ENCODE measurements at regions not wholly inside any gene's neighbourhood (a gene's known extent, or its start where the extent isn't known, plus 50 kb on each side); places are given as distances from the start of the nearest gene placed in this dataset.

- no peaks in the 10 kb centered on the region for H3K36me3 ChIP-seq (ENCODE audit: control insufficient read depth in 1 of 2, insufficient read depth in 2 of 2, low read length in 1 of 2)
- DNase-seq: no peak
- intact Hi-C loops (cut with DNase I): no loop called here
- ATAC-seq (ENCODE audit: low FRiP score): no peak
- no peak overlapping the region for H3K27ac ChIP-seq (ENCODE audit: low read depth in 1 of 2, low read length in 2 of 2)
- no peaks in the 10 kb centered on the region for H3K4me1 ChIP-seq (ENCODE audit: control insufficient read depth in 1 of 2, insufficient read depth in 2 of 2, low read length in 2 of 2)
- H3K27me3 ChIP-seq (ENCODE audit: control insufficient read depth in 1 of 2, insufficient read depth in 2 of 2, low read length in 1 of 2): no peaks in the 10 kb centered on the region
- no peaks in the 10 kb centered on the region for H3K9me3 ChIP-seq (ENCODE audit: control insufficient read depth, low read length)
- H3K4me3 ChIP-seq (ENCODE audit: low read length in 2 of 2): no peak overlapping the region
- WGBS, 2 donors: 26 to 27% methylated on average over 2 of the region's 2 CpGs
Observed at GRCh38 chr5:91898898-91899297, 515.8 kb upstream of the ARRDC3 start.

GRCh38 chr5:91898019-91898418 lies 514.9 kb upstream of the ARRDC3 start:
- intact Hi-C loops (cut with DNase I): no loop called here
- Histone ChIP-seq H3K27me3 (ENCODE audit: control insufficient read depth in 1 of 2, insufficient read depth in 2 of 2, low read length in 1 of 2) (no peaks in the 10 kb centered on the region), H3K9me3 (ENCODE audit: control insufficient read depth, low read length) (no peaks in the 10 kb centered on the region), H3K27ac (ENCODE audit: low read depth in 1 of 2, low read length in 2 of 2) (no peak overlapping the region), H3K36me3 (ENCODE audit: control insufficient read depth in 1 of 2, insufficient read depth in 2 of 2, low read length in 1 of 2) (no peaks in the 10 kb centered on the region), H3K4me1 (ENCODE audit: control insufficient read depth in 1 of 2, insufficient read depth in 2 of 2, low read length in 2 of 2) (no peaks in the 10 kb centered on the region), H3K4me3 (ENCODE audit: low read length in 2 of 2) (no peak overlapping the region)
- 71 to 74% methylated on average over 6 of the region's 6 CpGs for WGBS, 2 donors
- DNase-seq (no peak), ATAC-seq (ENCODE audit: low FRiP score) (no peak)

GRCh38 chr5:91888810-91889209 lies 505.7 kb upstream of the ARRDC3 start:
- intact Hi-C loops (cut with DNase I): no loop called here
- Histone ChIP-seq H3K4me3 (ENCODE audit: low read length in 2 of 2) (no peak overlapping the region), H3K27ac (ENCODE audit: low read depth in 1 of 2, low read length in 2 of 2) (no peak overlapping the region), H3K4me1 (ENCODE audit: control insufficient read depth in 1 of 2, insufficient read depth in 2 of 2, low read length in 2 of 2) (no peaks in the 10 kb centered on the region), H3K27me3 (ENCODE audit: control insufficient read depth in 1 of 2, insufficient read depth in 2 of 2, low read length in 1 of 2) (no peaks in the 10 kb centered on the region), H3K36me3 (ENCODE audit: control insufficient read depth in 1 of 2, insufficient read depth in 2 of 2, low read length in 1 of 2) (no peaks in the 10 kb centered on the region), H3K9me3 (ENCODE audit: control insufficient read depth, low read length) (no peaks in the 10 kb centered on the region)
- WGBS, 2 donors: 83% methylated on average over 1 of the region's 1 CpG
- DNase-seq (no peak), ATAC-seq (ENCODE audit: low FRiP score) (no peak)

- ATAC-seq (ENCODE audit: low FRiP score) (no peak), DNase-seq (no peak)
- 38 to 47% methylated on average over 8 of the region's 8 CpGs for WGBS, 2 donors
- Histone ChIP-seq H3K27me3 (ENCODE audit: control insufficient read depth in 1 of 2, insufficient read depth in 2 of 2, low read length in 1 of 2) (no peaks in the 10 kb centered on the region), H3K27ac (ENCODE audit: low read depth in 1 of 2, low read length in 2 of 2) (no peak overlapping the region), H3K36me3 (ENCODE audit: control insufficient read depth in 1 of 2, insufficient read depth in 2 of 2, low read length in 1 of 2) (no peaks in the 10 kb centered on the region), H3K9me3 (ENCODE audit: control insufficient read depth, low read length) (no peaks in the 10 kb centered on the region), H3K4me1 (ENCODE audit: control insufficient read depth in 1 of 2, insufficient read depth in 2 of 2, low read length in 2 of 2) (no peaks in the 10 kb centered on the region), H3K4me3 (ENCODE audit: low read length in 2 of 2) (no peak overlapping the region)
- intact Hi-C loops (cut with DNase I): no loop called here
Observed at GRCh38 chr5:91885291-91886265, 502.5 kb upstream of the ARRDC3 start.

GRCh38 chr5:91884036-91884435 lies 500.9 kb upstream of the ARRDC3 start:
- intact Hi-C loops (cut with DNase I): no loop called here
- Histone ChIP-seq H3K27ac (ENCODE audit: low read depth in 1 of 2, low read length in 2 of 2) (no peak overlapping the region), H3K4me1 (ENCODE audit: control insufficient read depth in 1 of 2, insufficient read depth in 2 of 2, low read length in 2 of 2) (no peaks in the 10 kb centered on the region), H3K9me3 (ENCODE audit: control insufficient read depth, low read length) (no peaks in the 10 kb centered on the region), H3K27me3 (ENCODE audit: control insufficient read depth in 1 of 2, insufficient read depth in 2 of 2, low read length in 1 of 2) (no peaks in the 10 kb centered on the region), H3K4me3 (ENCODE audit: low read length in 2 of 2) (no peak overlapping the region), H3K36me3 (ENCODE audit: control insufficient read depth in 1 of 2, insufficient read depth in 2 of 2, low read length in 1 of 2) (no peaks in the 10 kb centered on the region)
- no peak for ATAC-seq (ENCODE audit: low FRiP score)
- no peak for DNase-seq
- WGBS, 2 donors: 63 to 74% methylated on average over 1 of the region's 1 CpG

GRCh38 chr5:91875196-91875779 lies 492.2 kb upstream of the ARRDC3 start:
- WGBS, 2 donors: 62 to 67% methylated on average over 9 of the region's 9 CpGs
- no peaks in the 10 kb centered on the region for H3K36me3 ChIP-seq (ENCODE audit: control insufficient read depth in 1 of 2, insufficient read depth in 2 of 2, low read length in 1 of 2)
- no peaks in the 10 kb centered on the region for H3K9me3 ChIP-seq (ENCODE audit: control insufficient read depth, low read length)
- no peaks in the 10 kb centered on the region for H3K4me1 ChIP-seq (ENCODE audit: control insufficient read depth in 1 of 2, insufficient read depth in 2 of 2, low read length in 2 of 2)
- ATAC-seq (ENCODE audit: low FRiP score) (no peak), DNase-seq (no peak)
- no peak overlapping the region for H3K27ac ChIP-seq (ENCODE audit: low read depth in 1 of 2, low read length in 2 of 2)
- intact Hi-C loops (cut with DNase I): no loop called here
- no peak overlapping the region for H3K4me3 ChIP-seq (ENCODE audit: low read length in 2 of 2)
- H3K27me3 ChIP-seq (ENCODE audit: control insufficient read depth in 1 of 2, insufficient read depth in 2 of 2, low read length in 1 of 2): no peaks in the 10 kb centered on the region

- H3K27ac ChIP-seq (ENCODE audit: low read depth in 1 of 2, low read length in 2 of 2): no peak overlapping the region
- no peaks in the 10 kb centered on the region for H3K27me3 ChIP-seq (ENCODE audit: control insufficient read depth in 1 of 2, insufficient read depth in 2 of 2, low read length in 1 of 2)
- no peak overlapping the region for H3K4me3 ChIP-seq (ENCODE audit: low read length in 2 of 2)
- H3K36me3 ChIP-seq (ENCODE audit: control insufficient read depth in 1 of 2, insufficient read depth in 2 of 2, low read length in 1 of 2): no peaks in the 10 kb centered on the region
- intact Hi-C loops (cut with DNase I): no loop called here
- DNase-seq (no peak), ATAC-seq (ENCODE audit: low FRiP score) (no peak)
- H3K9me3 ChIP-seq (ENCODE audit: control insufficient read depth, low read length): no peaks in the 10 kb centered on the region
- no peaks in the 10 kb centered on the region for H3K4me1 ChIP-seq (ENCODE audit: control insufficient read depth in 1 of 2, insufficient read depth in 2 of 2, low read length in 2 of 2)
Observed at GRCh38 chr5:91867799-91868198, 484.7 kb upstream of the ARRDC3 start.

- intact Hi-C loops (cut with DNase I): no loop called here
- Histone ChIP-seq H3K4me3 (ENCODE audit: low read length in 2 of 2) (no peak overlapping the region), H3K36me3 (ENCODE audit: control insufficient read depth in 1 of 2, insufficient read depth in 2 of 2, low read length in 1 of 2) (no peaks in the 10 kb centered on the region), H3K9me3 (ENCODE audit: control insufficient read depth, low read length) (no peaks in the 10 kb centered on the region), H3K27me3 (ENCODE audit: control insufficient read depth in 1 of 2, insufficient read depth in 2 of 2, low read length in 1 of 2) (no peaks in the 10 kb centered on the region), H3K4me1 (ENCODE audit: control insufficient read depth in 1 of 2, insufficient read depth in 2 of 2, low read length in 2 of 2) (no peaks in the 10 kb centered on the region), H3K27ac (ENCODE audit: low read depth in 1 of 2, low read length in 2 of 2) (no peak overlapping the region)
- DNase-seq: no peak
- no peak for ATAC-seq (ENCODE audit: low FRiP score)
Observed at GRCh38 chr5:91865915-91866314, 482.8 kb upstream of the ARRDC3 start.

GRCh38 chr5:91864962-91865361 lies 481.8 kb upstream of the ARRDC3 start:
- ATAC-seq (ENCODE audit: low FRiP score) (no peak), DNase-seq (no peak)
- H3K36me3 ChIP-seq (ENCODE audit: control insufficient read depth in 1 of 2, insufficient read depth in 2 of 2, low read length in 1 of 2): no peaks in the 10 kb centered on the region
- no peak overlapping the region for H3K4me3 ChIP-seq (ENCODE audit: low read length in 2 of 2)
- intact Hi-C loops (cut with DNase I): no loop called here
- no peaks in the 10 kb centered on the region for H3K4me1 ChIP-seq (ENCODE audit: control insufficient read depth in 1 of 2, insufficient read depth in 2 of 2, low read length in 2 of 2)
- WGBS, 2 donors: 6 to 12% methylated on average over 1 of the region's 1 CpG
- H3K27ac ChIP-seq (ENCODE audit: low read depth in 1 of 2, low read length in 2 of 2): no peak overlapping the region
- no peaks in the 10 kb centered on the region for H3K9me3 ChIP-seq (ENCODE audit: control insufficient read depth, low read length)
- H3K27me3 ChIP-seq (ENCODE audit: control insufficient read depth in 1 of 2, insufficient read depth in 2 of 2, low read length in 1 of 2): no peaks in the 10 kb centered on the region
